NT2/D1 (cell line): ENCODE measurements at regions not wholly inside any gene's neighbourhood (a gene's known extent, or its start where the extent isn't known, plus 50 kb on each side); places are given as distances from the start of the nearest gene placed in this dataset.

Experiments
- YY1 ChIP-seq: IDR thresholded peaks from 2 replicates; pipeline ENCODE4 v1.6.1; 2011; ENCODE audit not compliant: insufficient read length, insufficient read depth
- ZNF274 ChIP-seq: IDR thresholded peaks from 2 replicates; pipeline ENCODE4 v1.6.1; 2011; ENCODE audit warnings: mild to moderate bottlenecking, low read depth, low read length

DNA sequence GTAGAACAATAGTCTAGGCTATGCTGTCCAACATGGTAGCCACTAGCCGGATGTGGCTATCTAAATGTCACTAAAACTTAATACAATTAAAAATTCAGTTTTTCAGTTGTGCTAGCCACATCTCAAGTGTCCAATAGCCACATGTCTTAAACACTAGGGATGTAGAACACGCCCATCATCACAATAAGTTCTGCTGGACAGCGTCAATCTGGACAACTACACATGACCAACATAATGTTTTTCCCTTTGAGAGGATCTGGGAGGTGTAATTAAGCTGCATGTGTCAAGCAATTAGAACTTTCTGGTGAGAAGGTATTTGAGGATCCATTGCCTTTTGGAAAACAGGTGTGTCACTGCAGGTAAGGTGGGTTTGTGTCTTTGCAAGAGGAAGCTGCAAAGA is 424.6 kb upstream of the WWC1 start:
- TF ChIP-seq YY1 (no peak), ZNF274 (no peak)
